IMR-90 (cell line): ENCODE measurements at regions not wholly inside any gene's neighbourhood (a gene's known extent, or its start where the extent isn't known, plus 50 kb on each side); places are given as distances from the start of the nearest gene placed in this dataset.
A peak's percentile ranks its signal among the peaks of the same experiment; 100 is the strongest.

Source experiments
- ATAC-seq: fragments of 200-7000 bp; cut with Tn5 transposase; 2 replicates; pipeline ENCODE4 v1.9.1; 2020; ENCODE audit warnings: low read depth, mild to moderate bottlenecking, moderate library complexity
- BruUV-seq: library from RNA; stranded (reverse); fragments of 400-500 nt; replicated peaks from 2 replicates; lab custom pipeline; 2021; lab: Mats Ljungman, UMichigan
- CTCF ChIA-PET: fragments of 300-600 bp; formaldehyde crosslinking; extraction: SDS; loops from one replicate; lab custom pipeline; 2021; ENCODE audit warnings: antibody characterized with exemption; lab: Yijun Ruan, JAX
- POLR2A ChIA-PET: fragments of 300-600 bp; sonication (Branson Sonifier 250); formaldehyde crosslinking; loops from one replicate; lab custom pipeline; 2022; ENCODE audit warnings: antibody characterized with exemption; ENCODE audit not compliant: unreplicated experiment; lab: Charles Lee
- DNase-seq: peaks from one replicate; pipeline ENCODE4 v3.0.0; 2013
- H2AFZ ChIP-seq: replicated peaks from 2 replicates; pipeline ENCODE3; 2013; ENCODE audit warnings: low read length, mild to moderate bottlenecking; ENCODE audit not compliant: poor library complexity
- H2AK5ac ChIP-seq: 2 replicates; pipeline ENCODE4 v1.6.1; 2013; ENCODE audit warnings: low read depth, low read length, inconsistent platforms
- H2AK9ac ChIP-seq: replicated peaks from 2 replicates; pipeline ENCODE3; 2013; ENCODE audit warnings: mild to moderate bottlenecking, low read depth, low read length, moderate library complexity; ENCODE audit not compliant: poor library complexity
- H2BK120ac ChIP-seq: 2 replicates; pipeline ENCODE4 v1.6.1; 2013; ENCODE audit warnings: low read depth, low read length, inconsistent platforms
- H2BK15ac ChIP-seq: 3 replicates; pipeline ENCODE4 v1.6.1; 2013; ENCODE audit warnings: low read depth, low read length, inconsistent platforms
- H2BK20ac ChIP-seq: 2 replicates; pipeline ENCODE4 v1.6.1; 2013; ENCODE audit warnings: low read depth, mild to moderate bottlenecking, inconsistent platforms, low read length, moderate library complexity
- H2BK5ac ChIP-seq: 2 replicates; pipeline ENCODE4 v1.6.1; 2013; ENCODE audit warnings: mild to moderate bottlenecking, low read depth, low read length, inconsistent platforms; ENCODE audit not compliant: poor library complexity, severe bottlenecking
- H3K14ac ChIP-seq: replicated peaks from 2 replicates; pipeline ENCODE4 v1.6.1; 2013; ENCODE audit warnings: low read depth, low read length, inconsistent platforms
- H3K18ac ChIP-seq: 2 replicates; pipeline ENCODE4 v1.6.1; 2013; ENCODE audit warnings: low read depth, low read length, control low read depth
- H3K23ac ChIP-seq: 2 replicates; pipeline ENCODE4 v1.6.1; 2013; ENCODE audit warnings: low read depth, low read length, inconsistent platforms
- H3K27ac ChIP-seq: 2 replicates; pipeline ENCODE4 v1.5.1; 2013; ENCODE audit warnings: mild to moderate bottlenecking, control low read depth, low read length; ENCODE audit not compliant: insufficient read depth
- H3K27me3 ChIP-seq: 2 replicates; pipeline ENCODE4 v1.6.1; 2013; ENCODE audit warnings: low read length; ENCODE audit not compliant: control insufficient read depth, insufficient read depth
- H3K36me3 ChIP-seq: 2 replicates; pipeline ENCODE4 v1.6.1; 2013; ENCODE audit warnings: low read length, mixed read lengths; ENCODE audit not compliant: control insufficient read depth, insufficient read depth
- H3K4ac ChIP-seq: 2 replicates; pipeline ENCODE4 v1.6.1; 2013; ENCODE audit warnings: low read depth, low read length, inconsistent platforms
- H3K4me1 ChIP-seq: 2 replicates; pipeline ENCODE4 v1.6.1; 2013; ENCODE audit warnings: low read length, mixed read lengths; ENCODE audit not compliant: control insufficient read depth, insufficient read depth
- H3K4me2 ChIP-seq: 2 replicates; pipeline ENCODE4 v1.6.1; 2013; ENCODE audit warnings: low read depth, mild to moderate bottlenecking, control low read depth, low read length, moderate library complexity
- H3K4me3 ChIP-seq: 2 replicates; pipeline ENCODE4 v1.5.1; 2013; ENCODE audit warnings: low read depth, mild to moderate bottlenecking, control low read depth, low read length, moderate library complexity; ENCODE audit not compliant: insufficient read depth
- H3K56ac ChIP-seq: 2 replicates; pipeline ENCODE4 v1.6.1; 2013; ENCODE audit warnings: low read length, inconsistent platforms; ENCODE audit not compliant: insufficient read depth; ENCODE audit errors: extremely low read depth
- H3K79me1 ChIP-seq, 2 experiments: 2 replicates each; pipeline ENCODE4 v1.6.1; 2013; ENCODE audit warnings: low read length in 2 of 2, inconsistent platforms in 1 of 2, low read depth in 1 of 2
- H3K9ac ChIP-seq: 2 replicates; pipeline ENCODE4 v1.6.1; 2013; ENCODE audit warnings: low read depth, low read length, control low read depth
- H3K9me1 ChIP-seq: 2 replicates; pipeline ENCODE4 v1.6.1; 2013; ENCODE audit warnings: low read length, inconsistent platforms; ENCODE audit not compliant: insufficient read depth
- H3K9me3 ChIP-seq: 2 replicates; pipeline ENCODE4 v1.6.1; 2013; ENCODE audit warnings: low read length; ENCODE audit not compliant: control insufficient read depth, insufficient read depth
- H4K20me1 ChIP-seq: 2 replicates; pipeline ENCODE4 v1.6.1; 2013; ENCODE audit warnings: low read length, inconsistent platforms; ENCODE audit not compliant: insufficient read depth
- H4K5ac ChIP-seq: 2 replicates; pipeline ENCODE4 v1.6.1; 2013; ENCODE audit warnings: mild to moderate bottlenecking, low read depth, low read length, control low read depth
- H4K8ac ChIP-seq, 2 experiments: 2 replicates each; pipeline ENCODE4 v1.6.1; 2013; ENCODE audit warnings: low read depth in 2 of 2, low read length in 2 of 2, control low read depth in 1 of 2, inconsistent platforms in 1 of 2
- H4K91ac ChIP-seq: 2 replicates; pipeline ENCODE4 v1.6.1; 2013; ENCODE audit warnings: low read depth, low read length, inconsistent platforms; ENCODE audit not compliant: insufficient read depth
- BHLHE40 ChIP-seq: fragments of 150-350 bp; IDR thresholded peaks from 2 replicates; pipeline ENCODE4 v1.6.1; 2016; ENCODE audit warnings: mild to moderate bottlenecking, low read depth, low read length
- CEBPB ChIP-seq: IDR thresholded peaks from 2 replicates; pipeline ENCODE4 v1.6.1; 2012; ENCODE audit warnings: low read depth, low read length, improper control_type of control experiment
- CHD1 ChIP-seq: IDR thresholded peaks from 2 replicates; pipeline ENCODE4 v1.6.1; 2012; ENCODE audit warnings: low read depth, low read length, improper control_type of control experiment
- CTCF ChIP-seq: conservative IDR thresholded peaks from 2 replicates; pipeline ENCODE4 v1.5.1; 2012; ENCODE audit warnings: mild to moderate bottlenecking, low read depth, low read length, improper control_type of control experiment
- ELK1 ChIP-seq: fragments of 150-350 bp; IDR thresholded peaks from 2 replicates; pipeline ENCODE4 v1.6.1; 2016; ENCODE audit warnings: low read depth, mild to moderate bottlenecking, low read length, moderate library complexity, borderline replicate concordance
- FOS ChIP-seq: fragments of 150-350 bp; IDR thresholded peaks from 2 replicates; pipeline ENCODE4 v1.6.1; 2016; ENCODE audit warnings: low read depth, low read length
- MAFK ChIP-seq: IDR thresholded peaks from 2 replicates; pipeline ENCODE4 v1.6.1; 2012; ENCODE audit warnings: low read depth, low read length, improper control_type of control experiment
- MAZ ChIP-seq: IDR thresholded peaks from 2 replicates; pipeline ENCODE4 v1.6.1; 2012; ENCODE audit warnings: low read depth, mild to moderate bottlenecking, low read length, improper control_type of control experiment, moderate library complexity, borderline replicate concordance
- MXI1 ChIP-seq: IDR thresholded peaks from 2 replicates; pipeline ENCODE4 v1.6.1; 2012; ENCODE audit warnings: low read depth, mild to moderate bottlenecking, low read length, moderate library complexity, borderline replicate concordance
- NFE2L2 ChIP-seq: fragments of 150-350 bp; IDR thresholded peaks from 2 replicates; pipeline ENCODE4 v1.6.1; 2016; ENCODE audit warnings: low read depth, mild to moderate bottlenecking, low read length
- POLR2A ChIP-seq: IDR thresholded peaks from 2 replicates; pipeline ENCODE4 v1.6.1; 2012; ENCODE audit warnings: mild to moderate bottlenecking, low read depth, low read length
- RAD21 ChIP-seq: IDR thresholded peaks from 2 replicates; pipeline ENCODE4 v1.6.1; 2012; ENCODE audit warnings: low read length, improper control_type of control experiment
- RCOR1 ChIP-seq: IDR thresholded peaks from 2 replicates; pipeline ENCODE4 v1.6.1; 2012; ENCODE audit warnings: mild to moderate bottlenecking, low read length, improper control_type of control experiment; ENCODE audit not compliant: insufficient replicate concordance
- RFX5 ChIP-seq: IDR thresholded peaks from 2 replicates; pipeline ENCODE4 v1.8.0; 2012; ENCODE audit warnings: low read depth, mild to moderate bottlenecking, low read length, moderate library complexity
- SMC3 ChIP-seq: fragments of 150-350 bp; IDR thresholded peaks from 2 replicates; pipeline ENCODE4 v1.6.1; 2016; ENCODE audit warnings: low read depth, mild to moderate bottlenecking, antibody characterized with exemption, low read length, moderate library complexity
- USF2 ChIP-seq: fragments of 150-350 bp; IDR thresholded peaks from 2 replicates; pipeline ENCODE4 v1.6.1; 2017; ENCODE audit warnings: mild to moderate bottlenecking, antibody characterized with exemption, low read length, low read depth
- WGBS, 2 experiments: methylation state at CpG; one replicate each; pipeline versions ENCODE4 v1.1.5 to v1.1.7; 2013; ENCODE audit warnings: missing lambda C conversion rate in 2 of 2; ENCODE audit not compliant: insufficient read length in 1 of 2; ENCODE audit errors: extremely low coverage in 2 of 2; 5-methylcytosine and 5-hydroxymethylcytosine counted together
- dilution Hi-C: fragments of 300-500 bp; cut with HindIII; formaldehyde crosslinking; loops from one replicate; pipeline ENCODE4 v1.14.3; 2018; ENCODE audit warnings: low sequenced_read_pairs; ENCODE audit not compliant: unreplicated experiment
- in situ Hi-C: fragments of 300-500 bp; cut with MboI; formaldehyde crosslinking; loops from 3 replicates; pipeline ENCODE4 v1.14.3; 2019; ENCODE audit warnings: low sequenced_read_pairs, inconsistent platforms, mixed read lengths
- intact Hi-C: fragments of 100-400 bp; cut with micrococcal nuclease; formaldehyde crosslinking; loops from 2 replicates; pipeline ENCODE4 v1.10.0; 2022

DNA sequence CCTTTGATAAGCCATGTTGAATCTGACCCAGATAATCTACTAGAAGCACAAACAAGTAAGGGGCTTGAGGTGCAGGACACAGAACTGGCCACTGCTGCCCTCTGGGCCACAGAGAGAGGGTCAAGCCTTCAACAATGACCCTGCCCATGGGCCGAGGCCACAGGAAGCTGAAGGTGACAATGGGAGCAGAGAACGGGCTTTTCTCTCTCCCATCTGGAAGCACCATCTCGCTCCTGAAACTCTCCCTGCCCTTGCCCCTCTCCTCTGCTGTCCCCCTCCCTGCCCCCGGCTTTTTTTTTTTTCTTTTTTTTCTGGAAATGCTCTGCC is 133.1 kb upstream of the DUSP10 start:
- Histone ChIP-seq H4K91ac (peak overlapping the region; percentile 96), H3K23ac (peak overlapping the region; percentile 77), H3K4me2 (no peak overlapping the region), H3K9me3 (no peaks in the 10 kb centered on the region), H3K56ac (peak overlapping the region; percentile 78; the same call in 1 of the 2 replicates), H3K4ac (peak overlapping the region; percentile 91), H3K4me3 (no peak overlapping the region), H3K27ac (peak overlapping the region; percentile 93), H3K9me1 (peaks cover 13% of the 10 kb centered on the region), H3K79me1 (0 out of 4 replicates have a peak, but pooled peaks cover 0 to 3% of the 10 kb centered on the region in 2 experiments), H3K18ac (peak overlapping the region; percentile 40), H2AK9ac (peak overlapping the region; percentile 77), H4K5ac (peak overlapping the region; percentile 74), H2AK5ac (peak overlapping the region; percentile 91), H2BK15ac (peak overlapping the region; percentile 93; the same call in 2 of the 3 replicates), H4K8ac (peak overlapping the region; percentile 85 to 93), H3K4me1 (peaks cover 20% of the 10 kb centered on the region), H2AFZ (peak overlapping the region; percentile 73), H2BK20ac (peak overlapping the region; percentile 96), H2BK5ac (peak overlapping the region; percentile 95), H3K27me3 (no peaks in the 10 kb centered on the region), H3K9ac (no peak overlapping the region), H3K14ac (peak overlapping the region; percentile 79), H2BK120ac (peak overlapping the region; percentile 100), H3K36me3 (no peaks in the 10 kb centered on the region), H4K20me1 (no peaks in the 10 kb centered on the region)
- ATAC-seq (no peak), DNase-seq (no peak)
- ChIA-PET POLR2A (no interaction called here), CTCF (interaction anchor here (1.4 kb wide), 1 partner anchor 47 kb away, joined by 3 read pairs; no protein-coding TSS in a partner anchor)
- 80% methylated on average over 1 of the region's 4 CpGs; no CpG with 5 or more reads in 1 of the 2 experiments for WGBS, 2 experiments
- intact Hi-C loops, result no loop called here
- in situ Hi-C loops, result no loop called here
- dilution Hi-C loops, result no loop called here
- BruUV-seq, result no TSS peak
- TF ChIP-seq RAD21, result no peak
- TF ChIP-seq NFE2L2, result no peak
- no peak for TF ChIP-seq MAFK
- no peak for TF ChIP-seq USF2
- no peak for TF ChIP-seq FOS
- TF ChIP-seq ELK1, result no peak
- TF ChIP-seq RFX5, result no peak
- TF ChIP-seq CEBPB, result no peak
- TF ChIP-seq BHLHE40, result no peak
- TF ChIP-seq SMC3, result no peak
- TF ChIP-seq RCOR1, result no peak
- no peak for TF ChIP-seq MAZ
- no peak for TF ChIP-seq POLR2A
- no peak for TF ChIP-seq MXI1
- TF ChIP-seq CTCF, result no peak
- no peak for TF ChIP-seq CHD1
